SH-SY5Y (cell line): ENCODE measurements at regions not wholly inside any gene's neighbourhood (a gene's known extent, or its start where the extent isn't known, plus 50 kb on each side); places are given as distances from the start of the nearest gene placed in this dataset.

Experiments used
- GATA2 ChIP-seq: IDR thresholded peaks from 2 replicates; pipeline ENCODE4 v1.6.1; 2011; ENCODE audit warnings: mild to moderate bottlenecking, low read depth, low read length
- GATA3 ChIP-seq: IDR thresholded peaks from 2 replicates; pipeline ENCODE4 v1.6.1; 2011; ENCODE audit warnings: low read depth, mild to moderate bottlenecking, low read length, moderate library complexity

DNA sequence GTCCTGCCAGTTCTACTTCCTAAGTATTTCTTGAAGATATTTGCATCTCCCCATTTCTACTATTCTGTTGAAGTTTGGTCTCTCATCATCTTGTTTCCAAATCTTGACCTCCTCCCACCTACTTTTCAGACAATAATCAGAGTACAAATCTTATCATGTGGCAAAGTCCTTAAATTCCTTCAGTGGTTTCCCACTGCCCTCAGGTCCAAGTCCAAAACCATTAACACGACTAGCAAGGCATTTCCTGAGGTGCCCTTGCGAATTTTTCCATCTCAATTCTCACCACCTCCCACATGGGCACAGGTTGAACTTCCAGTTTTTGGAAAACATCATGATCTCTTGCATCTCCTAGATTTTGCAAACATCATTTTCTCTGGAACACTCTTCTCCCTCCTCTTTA lies 97.2 kb upstream of the CDK1 start:
- TF ChIP-seq GATA2 (no peak), GATA3 (no peak)

DNA sequence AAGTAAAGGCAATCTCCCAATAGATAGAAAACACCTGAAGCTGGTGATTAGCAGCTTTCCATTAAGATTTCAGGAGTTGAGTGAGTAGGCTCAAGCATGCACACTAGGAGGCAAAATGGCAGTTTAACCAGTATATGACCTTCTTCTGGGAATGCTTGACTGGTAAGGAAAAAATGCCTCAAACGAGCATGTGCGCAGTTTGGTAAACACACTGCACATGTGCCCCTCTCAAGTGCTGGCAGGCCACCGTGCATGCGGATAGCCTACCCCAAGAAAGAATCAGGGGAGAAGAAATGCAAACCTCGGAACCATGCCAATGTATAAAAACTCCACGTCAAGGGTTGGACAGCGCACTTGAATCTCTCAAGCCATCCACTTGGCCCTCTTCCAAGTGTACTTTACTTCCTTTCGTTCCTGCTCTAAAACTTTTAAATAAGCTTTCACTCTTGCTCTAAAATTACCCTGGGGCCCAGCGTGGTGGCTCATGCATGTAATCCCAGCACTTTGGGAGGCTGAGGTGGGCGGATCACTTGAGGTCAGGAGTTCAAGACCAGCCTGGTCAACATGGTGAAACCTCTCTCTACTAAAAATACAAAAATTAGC lies 98.8 kb upstream of the CDK1 start:
- TF ChIP-seq GATA2, result no peak
- TF ChIP-seq GATA3, result no peak

DNA sequence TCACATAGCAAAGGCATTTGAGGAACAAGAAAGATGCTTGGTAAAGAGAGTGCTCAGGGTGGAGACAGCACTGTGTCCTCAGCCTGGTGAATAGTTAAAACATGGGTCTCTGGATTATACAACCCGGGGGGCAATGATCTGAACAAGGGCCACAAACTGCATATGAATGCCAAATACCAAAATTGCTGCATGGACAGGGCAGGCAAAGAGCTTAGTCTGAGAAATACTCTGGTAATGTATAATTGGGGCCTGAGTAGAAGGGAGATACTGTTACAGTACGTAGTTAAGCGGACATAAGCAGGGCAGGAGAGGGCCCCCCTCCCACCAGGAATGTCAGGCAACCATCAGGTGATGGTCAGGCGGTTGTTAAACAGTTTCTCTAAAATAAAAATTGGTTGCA lies 99.3 kb upstream of the CDK1 start:
- TF ChIP-seq GATA3 (no peak), GATA2 (no peak)

DNA sequence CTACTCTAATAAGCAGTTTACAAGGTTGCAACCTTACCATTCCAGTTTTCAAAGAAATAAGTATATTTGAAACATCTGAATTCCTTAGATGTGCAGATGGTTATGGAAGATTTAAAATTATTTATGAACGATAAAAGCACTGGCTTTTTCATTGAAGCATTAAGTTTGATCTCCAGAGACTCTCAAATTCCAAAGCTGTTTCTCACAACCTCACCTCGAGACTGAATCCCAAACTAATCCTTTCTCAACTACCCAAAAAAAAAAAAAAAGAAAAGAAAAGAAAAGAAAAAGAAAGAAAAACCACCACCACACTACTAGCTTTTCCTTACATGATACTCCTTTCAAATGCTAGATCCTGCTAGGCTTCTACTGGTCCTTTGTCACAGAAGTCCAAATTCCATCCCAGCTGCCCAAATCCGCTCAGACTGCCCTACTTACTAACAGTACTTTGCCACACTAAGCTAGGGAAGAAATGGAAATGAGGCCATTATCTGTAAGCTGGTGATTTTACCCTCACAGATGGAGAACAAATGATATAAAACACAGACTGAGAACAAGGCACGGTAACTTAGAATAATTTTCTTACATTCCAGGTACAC lies 100.6 kb upstream of the CDK1 start:
- TF ChIP-seq GATA3 (no peak), GATA2 (no peak)

DNA sequence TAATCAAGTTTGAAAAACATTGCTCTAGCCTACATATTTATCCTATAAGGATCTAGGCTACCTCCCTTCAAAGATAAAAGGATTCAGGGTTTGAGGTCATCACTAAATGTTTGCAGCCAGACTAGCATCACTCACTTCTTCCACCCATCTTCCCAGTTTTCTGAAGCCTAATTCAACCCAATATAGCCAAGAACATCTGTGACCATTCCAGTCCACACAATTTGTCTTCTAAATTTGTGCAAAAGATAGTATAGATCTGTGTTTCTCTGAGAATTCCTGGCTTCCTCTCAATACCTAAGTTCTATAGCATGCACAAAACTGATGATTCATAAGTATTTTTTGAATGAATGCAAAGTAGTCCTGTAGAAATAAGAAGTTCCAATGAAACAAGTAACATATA lies 103.0 kb upstream of the CDK1 start:
- TF ChIP-seq GATA3, result no peak
- TF ChIP-seq GATA2, result no peak

DNA sequence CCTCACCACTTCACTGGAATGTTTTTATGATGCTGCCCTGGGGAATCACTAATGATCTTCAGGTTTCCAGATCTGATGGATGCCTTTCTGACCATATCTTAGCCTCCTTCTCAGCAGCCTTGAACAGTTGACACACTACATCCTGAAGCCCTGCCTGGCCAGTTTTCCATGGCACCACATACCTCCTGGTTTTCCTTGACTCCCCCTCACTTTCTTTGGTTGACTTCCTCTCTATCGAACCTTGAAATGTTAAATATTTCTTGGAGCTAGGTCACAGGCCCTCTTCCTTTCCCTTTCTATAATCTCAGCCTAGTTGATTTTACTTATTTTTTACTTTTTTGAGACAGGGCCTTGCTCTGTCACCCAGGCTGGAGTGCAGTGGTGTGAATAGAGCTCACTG lies 108.8 kb upstream of the CDK1 start:
- no peak for TF ChIP-seq GATA2
- no peak for TF ChIP-seq GATA3

DNA sequence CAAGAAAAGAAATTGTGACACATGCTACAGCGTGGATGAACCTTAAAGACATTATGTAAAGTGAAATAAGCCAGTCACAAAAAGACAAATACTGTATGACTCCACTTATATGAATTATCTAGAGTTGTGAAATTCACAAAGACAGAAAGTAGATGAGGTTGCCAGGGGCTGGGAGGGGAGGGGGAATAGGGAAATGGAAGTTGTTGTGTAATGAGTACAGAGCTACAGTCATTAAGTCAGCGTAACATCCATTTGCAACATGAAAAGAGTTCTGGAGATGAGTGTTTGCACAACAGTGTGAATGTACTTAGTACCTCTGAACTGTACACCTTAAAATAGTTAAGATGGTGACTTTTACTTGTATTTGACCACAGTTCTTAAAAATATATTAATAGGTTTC lies 112.1 kb upstream of the CDK1 start:
- TF ChIP-seq GATA3, result no peak
- no peak for TF ChIP-seq GATA2

DNA sequence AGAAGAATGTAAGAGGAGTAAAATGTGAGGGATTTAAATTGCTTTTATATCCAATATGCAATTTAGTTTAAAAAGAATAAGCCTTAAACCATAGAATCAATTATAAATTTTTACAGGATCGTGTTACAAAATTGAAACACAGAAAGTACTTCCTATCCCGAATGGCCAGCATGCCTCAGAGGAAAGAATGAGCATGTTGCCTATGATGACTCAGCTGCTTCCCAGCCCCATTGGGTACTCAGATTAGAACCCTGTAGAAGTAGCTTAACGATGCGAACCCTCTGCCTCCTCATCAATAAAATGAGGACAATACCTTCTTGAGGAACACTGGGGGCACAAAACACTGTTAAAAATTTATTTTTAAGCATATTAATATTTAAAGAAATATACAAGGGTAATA lies 113.4 kb upstream of the CDK1 start:
- TF ChIP-seq GATA3 (no peak), GATA2 (no peak)

DNA sequence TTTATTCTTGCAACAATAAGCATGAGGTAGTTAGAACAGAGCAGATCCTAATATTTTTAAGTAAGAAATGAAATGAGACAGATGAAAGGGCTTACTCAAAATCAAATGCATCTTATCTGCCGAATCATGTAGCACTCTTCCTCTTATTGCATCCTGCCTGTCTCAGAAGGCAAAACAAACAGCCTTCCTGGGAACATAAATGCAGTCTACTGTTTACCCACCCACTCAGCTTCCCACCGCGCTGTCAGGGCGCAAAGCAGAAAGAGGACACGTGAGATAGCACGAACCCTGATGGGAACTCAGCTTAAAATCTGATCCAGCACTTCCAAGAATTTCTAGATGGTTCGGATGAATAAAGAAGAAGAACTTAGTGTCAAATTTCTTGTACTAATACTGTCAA lies 114.4 kb upstream of the CDK1 start:
- TF ChIP-seq GATA3 (no peak), GATA2 (no peak)

DNA sequence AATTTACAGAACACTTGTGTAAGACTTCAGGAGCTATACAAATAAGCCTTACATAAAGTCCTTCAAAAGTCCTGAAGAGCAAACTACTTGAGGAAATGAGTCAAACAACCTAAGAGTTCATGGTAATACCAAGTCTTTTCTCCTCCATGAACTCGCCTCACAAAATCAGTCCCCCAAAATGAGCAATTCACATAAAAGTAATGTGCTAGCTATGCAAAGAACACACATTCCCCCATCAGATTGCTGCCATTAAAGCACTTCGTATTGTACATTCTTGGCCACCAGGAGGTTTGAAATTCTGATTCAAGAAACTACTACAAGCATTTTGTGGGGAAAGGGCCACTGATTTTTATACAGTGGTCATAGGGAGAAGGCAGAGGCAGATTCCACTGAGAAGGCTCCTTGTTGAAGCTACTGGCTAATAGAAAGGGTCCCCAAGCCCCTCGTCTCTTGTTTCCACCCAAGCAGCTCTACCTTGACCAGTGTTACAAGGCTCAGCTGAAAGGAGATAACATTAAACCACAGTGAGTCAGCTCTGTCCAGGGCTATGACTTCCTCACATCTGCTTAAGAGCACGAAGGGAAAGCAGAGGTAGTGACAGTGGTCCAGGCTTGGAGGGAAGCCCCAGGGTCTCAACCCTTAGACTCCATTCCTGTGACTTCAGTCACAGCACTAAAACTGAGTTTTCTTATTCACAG lies 115.2 kb upstream of the CDK1 start:
- TF ChIP-seq GATA2, result no peak
- no peak for TF ChIP-seq GATA3

DNA sequence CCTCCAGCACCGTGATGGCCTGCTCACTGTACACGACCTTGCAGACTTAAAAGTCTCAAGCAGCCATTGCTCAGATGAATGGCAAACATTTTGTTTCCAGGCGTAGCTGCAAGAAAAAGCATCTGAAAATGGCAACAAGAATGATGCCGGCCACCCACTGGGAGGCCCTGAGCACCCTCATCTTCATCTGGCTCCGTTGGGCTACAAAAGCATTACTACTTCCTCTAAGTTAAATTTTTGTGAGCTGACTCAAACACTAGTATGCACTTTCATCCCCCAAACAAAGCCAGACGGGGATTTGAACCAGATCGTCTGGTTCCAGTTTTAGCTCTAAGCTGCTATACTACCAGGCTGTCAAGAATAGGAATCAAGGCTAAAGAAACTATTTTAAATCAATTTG lies 116.6 kb upstream of the CDK1 start:
- TF ChIP-seq GATA3 (no peak), GATA2 (no peak)

DNA sequence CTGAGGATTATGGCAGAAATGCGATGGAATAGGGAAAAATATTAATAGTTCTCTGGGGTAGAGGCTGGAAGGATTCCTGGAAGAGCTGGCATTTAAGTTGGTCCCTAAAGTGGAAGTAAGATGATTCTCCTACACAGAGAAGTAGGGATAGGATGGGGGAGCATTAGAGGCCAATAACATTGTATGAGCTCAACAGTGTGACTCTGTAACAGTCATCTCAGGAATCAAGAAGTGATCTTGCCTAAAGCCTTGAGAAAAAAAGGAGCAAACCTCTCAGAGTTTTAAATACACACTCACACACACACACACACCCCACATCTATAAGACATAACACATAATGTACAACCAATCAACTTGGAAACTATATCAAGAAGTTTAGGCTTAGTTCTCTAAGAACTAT lies 117.7 kb upstream of the CDK1 start:
- TF ChIP-seq GATA3 (no peak), GATA2 (no peak)

DNA sequence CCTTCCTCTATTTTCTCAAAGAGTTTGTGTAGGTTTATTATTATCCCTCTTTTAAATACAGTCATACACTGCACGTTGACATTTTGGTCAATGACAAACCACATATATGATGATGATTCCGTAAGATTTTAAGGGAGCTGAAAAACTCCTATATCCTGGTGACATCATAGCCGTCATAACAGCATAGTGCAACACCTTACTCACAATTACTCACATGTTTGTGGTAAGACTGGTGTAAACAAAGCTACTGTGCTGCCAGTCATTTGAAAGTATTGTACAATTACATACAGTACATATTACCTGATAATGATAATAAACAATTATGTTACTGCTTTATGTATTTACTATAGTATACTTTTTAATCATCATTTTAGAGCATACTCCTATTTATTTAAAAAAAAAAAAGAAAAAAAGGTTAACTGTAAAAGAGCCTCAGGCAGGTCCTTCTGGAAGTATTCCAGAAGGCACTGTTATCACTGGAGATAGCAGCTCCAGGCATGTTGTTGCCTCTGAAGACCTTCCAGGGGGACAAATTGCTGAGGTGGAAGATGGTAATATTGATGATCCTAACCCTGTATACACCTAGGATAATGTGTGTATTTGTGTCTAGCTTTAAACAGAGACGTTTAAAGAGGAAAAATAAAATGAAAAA lies 123.3 kb upstream of the CDK1 start:
- TF ChIP-seq GATA2 (no peak), GATA3 (no peak)

DNA sequence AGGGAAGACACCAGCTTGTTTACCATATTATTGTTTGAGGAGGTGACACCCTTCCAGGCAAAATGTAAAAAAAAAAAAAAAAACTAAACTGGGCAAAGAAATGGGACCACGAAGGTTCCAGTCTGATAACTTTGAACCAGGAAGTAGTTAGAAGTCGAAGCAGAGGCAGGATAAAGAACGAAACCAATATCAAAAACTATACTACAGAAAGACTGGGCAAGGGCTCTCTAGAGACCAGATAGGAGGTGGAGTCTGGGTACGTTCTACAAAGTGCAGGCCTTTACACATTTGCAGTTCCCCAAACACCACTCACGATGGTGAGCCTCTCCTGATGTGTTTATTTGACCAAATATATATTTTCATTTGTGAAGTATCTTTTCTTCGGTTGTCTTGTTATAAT lies 125.7 kb upstream of the CDK1 start:
- TF ChIP-seq GATA3 (no peak), GATA2 (no peak)

DNA sequence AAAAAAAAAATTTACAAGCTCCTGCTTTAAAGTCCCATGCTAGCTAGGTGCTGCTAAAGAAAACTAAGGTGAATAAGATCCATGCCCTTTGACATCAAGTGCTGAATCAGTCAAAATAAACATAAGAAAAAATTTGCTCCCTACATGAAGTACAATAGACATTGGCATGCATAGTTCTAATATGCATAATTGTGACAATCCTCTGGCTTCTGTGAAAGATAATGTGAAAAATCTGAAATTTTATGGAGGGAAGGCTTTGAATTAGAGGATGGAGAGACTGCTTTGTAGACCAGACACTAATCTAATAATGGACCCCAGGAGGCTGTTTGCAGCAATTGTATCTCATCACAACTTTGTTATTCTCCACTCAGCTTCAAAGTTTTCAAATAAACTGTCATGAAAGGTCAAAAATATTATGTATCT lies 127.9 kb upstream of the CDK1 start:
- TF ChIP-seq GATA3 (no peak), GATA2 (no peak)
